PC-9 (cell line): ENCODE measurements at regions not wholly inside any gene's neighbourhood (a gene's known extent, or its start where the extent isn't known, plus 50 kb on each side); places are given as distances from the start of the nearest gene placed in this dataset.

Source experiments
- EZH2 ChIP-seq: fragments of 200-600 bp; sonication (generic); IDR thresholded peaks from 2 replicates; pipeline ENCODE4 v1.8.0; 2017; ENCODE audit warnings: antibody characterized with exemption, low read depth
- TF ChIP-seq, protein P1 (sequence below): fragments of 200-600 bp; sonication (generic); conservative IDR thresholded peaks from 2 replicates; pipeline ENCODE4 v1.6.1; 2017; ENCODE audit warnings: mixed run types, antibody characterized with exemption, mild to moderate bottlenecking, moderate library complexity

DNA sequence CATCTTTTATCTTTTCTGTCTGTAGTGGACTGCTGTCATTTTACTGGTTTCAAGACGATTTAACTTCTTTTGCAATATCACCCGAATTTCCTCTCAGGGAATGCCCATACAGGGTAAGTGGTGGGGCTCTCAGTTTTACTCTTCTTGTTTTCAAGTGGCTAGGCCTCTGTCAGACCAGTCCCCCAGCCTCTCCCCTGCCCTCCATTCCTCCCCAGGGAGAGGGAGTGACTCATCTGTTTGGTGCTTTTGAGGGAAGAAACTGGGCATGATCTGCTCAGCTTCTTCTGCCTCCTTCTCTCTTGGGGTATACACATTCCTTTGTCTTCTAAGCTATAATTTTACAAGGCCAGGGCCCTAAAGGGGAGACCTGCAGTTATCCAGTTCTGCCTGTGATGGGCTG lies 332.0 kb downstream of the CBLN1 start:
- TF ChIP-seq, protein P1, sequence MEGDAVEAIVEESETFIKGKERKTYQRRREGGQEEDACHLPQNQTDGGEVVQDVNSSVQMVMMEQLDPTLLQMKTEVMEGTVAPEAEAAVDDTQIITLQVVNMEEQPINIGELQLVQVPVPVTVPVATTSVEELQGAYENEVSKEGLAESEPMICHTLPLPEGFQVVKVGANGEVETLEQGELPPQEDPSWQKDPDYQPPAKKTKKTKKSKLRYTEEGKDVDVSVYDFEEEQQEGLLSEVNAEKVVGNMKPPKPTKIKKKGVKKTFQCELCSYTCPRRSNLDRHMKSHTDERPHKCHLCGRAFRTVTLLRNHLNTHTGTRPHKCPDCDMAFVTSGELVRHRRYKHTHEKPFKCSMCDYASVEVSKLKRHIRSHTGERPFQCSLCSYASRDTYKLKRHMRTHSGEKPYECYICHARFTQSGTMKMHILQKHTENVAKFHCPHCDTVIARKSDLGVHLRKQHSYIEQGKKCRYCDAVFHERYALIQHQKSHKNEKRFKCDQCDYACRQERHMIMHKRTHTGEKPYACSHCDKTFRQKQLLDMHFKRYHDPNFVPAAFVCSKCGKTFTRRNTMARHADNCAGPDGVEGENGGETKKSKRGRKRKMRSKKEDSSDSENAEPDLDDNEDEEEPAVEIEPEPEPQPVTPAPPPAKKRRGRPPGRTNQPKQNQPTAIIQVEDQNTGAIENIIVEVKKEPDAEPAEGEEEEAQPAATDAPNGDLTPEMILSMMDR: no peak
- TF ChIP-seq EZH2: no peak
